ENCODE measurements at regions not wholly inside any gene's neighbourhood (a gene's known extent, or its start where the extent isn't known, plus 50 kb on each side); places are given as distances from the start of the nearest gene placed in this dataset.
A peak's percentile ranks its signal among the peaks of the same experiment; 100 is the strongest.

GRCh38 chr18:6465281-6465680 lies 50.6 kb upstream of the L3MBTL4 start:
- TF ChIP-seq GATA3 (IDR thresholded peaks at IDR 0.05; ENCODE audit: low read depth, low read length) = no peak
- no peak for TF ChIP-seq GATA2 (IDR thresholded peaks at IDR 0.05; ENCODE audit: low read depth, low read length)

GRCh38 chr18:6476190-6476589 lies 61.5 kb upstream of the L3MBTL4 start:
- TF ChIP-seq GATA3 (IDR thresholded peaks at IDR 0.05; ENCODE audit: low read depth, low read length) (no peak), GATA2 (IDR thresholded peaks at IDR 0.05; ENCODE audit: low read depth, low read length) (peak; percentile 87)

GRCh38 chr18:6476880-6477279 lies 62.2 kb upstream of the L3MBTL4 start:
- TF ChIP-seq GATA2 (IDR thresholded peaks at IDR 0.05; ENCODE audit: low read depth, low read length) (no peak), GATA3 (IDR thresholded peaks at IDR 0.05; ENCODE audit: low read depth, low read length) (no peak)

GRCh38 chr18:6478121-6478520 lies 63.4 kb upstream of the L3MBTL4 start:
- TF ChIP-seq GATA3 (IDR thresholded peaks at IDR 0.05; ENCODE audit: low read depth, low read length) (no peak), GATA2 (IDR thresholded peaks at IDR 0.05; ENCODE audit: low read depth, low read length) (no peak)

GRCh38 chr18:6479699-6480098 lies 65.0 kb upstream of the L3MBTL4 start:
- TF ChIP-seq GATA3 (IDR thresholded peaks at IDR 0.05; ENCODE audit: low read depth, low read length) (no peak), GATA2 (IDR thresholded peaks at IDR 0.05; ENCODE audit: low read depth, low read length) (no peak)

GRCh38 chr18:6482198-6482977 lies 67.7 kb upstream of the L3MBTL4 start:
- no peak for TF ChIP-seq GATA2 (IDR thresholded peaks at IDR 0.05; ENCODE audit: low read depth, low read length)
- TF ChIP-seq GATA3 (IDR thresholded peaks at IDR 0.05; ENCODE audit: low read depth, low read length) = no peak

GRCh38 chr18:6484659-6485058 lies 69.9 kb upstream of the L3MBTL4 start:
- no peak for TF ChIP-seq GATA3 (IDR thresholded peaks at IDR 0.05; ENCODE audit: low read depth, low read length)

GRCh38 chr18:6486313-6486712 lies 71.6 kb upstream of the L3MBTL4 start:
- no peak for TF ChIP-seq GATA2 (IDR thresholded peaks at IDR 0.05; ENCODE audit: low read depth, low read length)
- no peak for TF ChIP-seq GATA3 (IDR thresholded peaks at IDR 0.05; ENCODE audit: low read depth, low read length)

GRCh38 chr18:6486764-6487426 lies 72.2 kb upstream of the L3MBTL4 start:
- no peak for TF ChIP-seq GATA2 (IDR thresholded peaks at IDR 0.05; ENCODE audit: low read depth, low read length)
- no peak for TF ChIP-seq GATA3 (IDR thresholded peaks at IDR 0.05; ENCODE audit: low read depth, low read length)

- TF ChIP-seq GATA2 (IDR thresholded peaks at IDR 0.05; ENCODE audit: low read depth, low read length) (no peak), GATA3 (IDR thresholded peaks at IDR 0.05; ENCODE audit: low read depth, low read length) (no peak)
These were observed 73.3 kb upstream of the L3MBTL4 start for GRCh38 chr18:6487968-6488367.

GRCh38 chr18:6488956-6489355 lies 74.2 kb upstream of the L3MBTL4 start:
- TF ChIP-seq GATA2 (IDR thresholded peaks at IDR 0.05; ENCODE audit: low read depth, low read length) (no peak), GATA3 (IDR thresholded peaks at IDR 0.05; ENCODE audit: low read depth, low read length) (no peak)

- no peak for TF ChIP-seq GATA3 (IDR thresholded peaks at IDR 0.05; ENCODE audit: low read depth, low read length)
- TF ChIP-seq GATA2 (IDR thresholded peaks at IDR 0.05; ENCODE audit: low read depth, low read length) = no peak
These were observed 75.3 kb upstream of the L3MBTL4 start for GRCh38 chr18:6489977-6490376.

- TF ChIP-seq GATA2 (IDR thresholded peaks at IDR 0.05; ENCODE audit: low read depth, low read length) = no peak
- no peak for TF ChIP-seq GATA3 (IDR thresholded peaks at IDR 0.05; ENCODE audit: low read depth, low read length)
These were observed 78.5 kb upstream of the L3MBTL4 start for GRCh38 chr18:6493194-6493593.

GRCh38 chr18:6495536-6495935 lies 80.8 kb upstream of the L3MBTL4 start:
- TF ChIP-seq GATA2 (IDR thresholded peaks at IDR 0.05; ENCODE audit: low read depth, low read length) (no peak), GATA3 (IDR thresholded peaks at IDR 0.05; ENCODE audit: low read depth, low read length) (no peak)

GRCh38 chr18:6497543-6497942 lies 82.8 kb upstream of the L3MBTL4 start:
- no peak for TF ChIP-seq GATA3 (IDR thresholded peaks at IDR 0.05; ENCODE audit: low read depth, low read length)
- TF ChIP-seq GATA2 (IDR thresholded peaks at IDR 0.05; ENCODE audit: low read depth, low read length) = no peak
